Activated CD4-positive, alpha-beta T cell treated with anti-CD3 and anti-CD28 coated beads, Interleukin-2, amount 50 U/mL, for 24 hours (primary cell): ENCODE measurements at regions not wholly inside any gene's neighbourhood (a gene's known extent, or its start where the extent isn't known, plus 50 kb on each side); places are given as distances from the start of the nearest gene placed in this dataset.
"Not testable (repeated sequence)": the region's sequence is repeated elsewhere in the genome, so short reads cannot be mapped to it uniquely, and the experiment has no call there.

ENCODE experiments used
- DNase-seq, 2 donors: peaks; one replicate each; pipeline ENCODE4 v3.0.0-alpha.2; 2020; ENCODE audit warnings: low read depth in 1 of 2, low spot score in 1 of 2

- no peak for DNase-seq
These were observed 246.7 kb upstream of the TRPM3 start for GRCh38 chr9:71368157-71368556.

GRCh38 chr9:71364186-71364955 is 242.9 kb upstream of the TRPM3 start:
- DNase-seq, result no peak

- no peak for DNase-seq
These were observed 242.0 kb upstream of the TRPM3 start for GRCh38 chr9:71363286-71363961.

GRCh38 chr9:71361357-71361756 is 239.9 kb upstream of the TRPM3 start:
- no peak for DNase-seq

GRCh38 chr9:71357346-71357745 is 235.9 kb upstream of the TRPM3 start:
- no peak for DNase-seq

GRCh38 chr9:71355884-71356283 is 234.5 kb upstream of the TRPM3 start:
- no peak for DNase-seq

- no peak for DNase-seq
These were observed 232.3 kb upstream of the TRPM3 start for GRCh38 chr9:71353720-71354119.

GRCh38 chr9:71352837-71353236 is 231.4 kb upstream of the TRPM3 start:
- DNase-seq, result no peak

GRCh38 chr9:71349218-71349617 is 227.8 kb upstream of the TRPM3 start:
- no peak for DNase-seq

GRCh38 chr9:71333321-71333720 is 211.9 kb upstream of the TRPM3 start:
- DNase-seq, result no peak

GRCh38 chr9:71331603-71332002 is 210.2 kb upstream of the TRPM3 start:
- no peak for DNase-seq

- DNase-seq, result no peak
These were observed 208.5 kb upstream of the TRPM3 start for GRCh38 chr9:71329873-71330272.

GRCh38 chr9:71326360-71326759 is 204.9 kb upstream of the TRPM3 start:
- DNase-seq, result no peak

GRCh38 chr9:71323357-71323756 is 201.9 kb upstream of the TRPM3 start:
- DNase-seq, result no peak

GRCh38 chr9:71322311-71322710 is 200.9 kb upstream of the TRPM3 start:
- no peak for DNase-seq

GRCh38 chr9:71308454-71308853 is 187.0 kb upstream of the TRPM3 start:
- no peak for DNase-seq

GRCh38 chr9:71306134-71306533 is 184.7 kb upstream of the TRPM3 start:
- DNase-seq, result no peak

- DNase-seq, result no peak
These were observed 181.9 kb upstream of the TRPM3 start for GRCh38 chr9:71303351-71303750.

GRCh38 chr9:71302776-71303175 is 181.4 kb upstream of the TRPM3 start:
- DNase-seq, result no peak

- DNase-seq, result no peak
These were observed 174.5 kb upstream of the TRPM3 start for GRCh38 chr9:71295928-71296327.

- DNase-seq, result no peak
These were observed 164.7 kb upstream of the TRPM3 start for GRCh38 chr9:71286146-71286545.

- peak in 1 of 2 donors; percentile 19 for DNase-seq
These were observed 163.8 kb upstream of the TRPM3 start for GRCh38 chr9:71285191-71285656.

GRCh38 chr9:71282116-71282515 is 160.7 kb upstream of the TRPM3 start:
- DNase-seq, result not testable (repeated sequence)
